Liver (tissue), 7 donors: ENCODE measurements at regions not wholly inside any gene's neighbourhood (a gene's known extent, or its start where the extent isn't known, plus 50 kb on each side); places are given as distances from the start of the nearest gene placed in this dataset.

Experiments
- DNase-seq: peaks from one replicate; pipeline ENCODE4 v3.0.0-alpha.2; 2017; ENCODE audit warnings: low spot score
- H3K27ac ChIP-seq, 2 donors: one replicate each; pipeline ENCODE4 v1.7.0; 2013; ENCODE audit warnings: inconsistent platforms in 2 of 2, low read length in 2 of 2, control low read depth in 1 of 2, low read depth in 1 of 2, mild to moderate bottlenecking in 1 of 2
- H3K27me3 ChIP-seq, 4 donors: one replicate each; pipeline versions ENCODE4 v1.6.1 to v1.7.0; 2013; ENCODE audit warnings: low read length in 3 of 4, inconsistent platforms in 1 of 4, mild to moderate bottlenecking in 1 of 4, moderate library complexity in 1 of 4; ENCODE audit not compliant: control insufficient read depth in 4 of 4, insufficient read depth in 4 of 4
- H3K36me3 ChIP-seq, 4 donors: one replicate each; pipeline versions ENCODE4 v1.6.1 to v1.7.0; 2013; ENCODE audit warnings: low read length in 3 of 4, mild to moderate bottlenecking in 3 of 4, low read depth in 1 of 4, moderate library complexity in 1 of 4; ENCODE audit not compliant: control insufficient read depth in 4 of 4, insufficient read depth in 3 of 4
- H3K4me1 ChIP-seq, 4 donors: one replicate each; pipeline versions ENCODE4 v1.6.1 to v1.7.0; 2013; ENCODE audit warnings: low read length in 3 of 4, mild to moderate bottlenecking in 3 of 4, moderate library complexity in 1 of 4; ENCODE audit not compliant: control insufficient read depth in 4 of 4, insufficient read depth in 4 of 4
- H3K4me3 ChIP-seq, 3 donors: one replicate each; pipeline versions ENCODE4 v1.6.1 to v1.7.0; 2013; ENCODE audit warnings: low read length in 3 of 3, control low read depth in 1 of 3, low read depth in 1 of 3, mild to moderate bottlenecking in 1 of 3
- H3K9ac ChIP-seq, 2 donors: one replicate each; pipeline ENCODE4 v1.7.0; 2013; ENCODE audit warnings: low read length in 2 of 2, mild to moderate bottlenecking in 2 of 2, moderate library complexity in 2 of 2, control low read depth in 1 of 2, low read depth in 1 of 2
- H3K9me3 ChIP-seq, 4 donors: one replicate each; pipeline versions ENCODE4 v1.6.1 to v1.7.0; 2013; ENCODE audit warnings: low read length in 3 of 4; ENCODE audit not compliant: control insufficient read depth in 4 of 4
- EGR1 ChIP-seq, 2 donors: IDR thresholded peaks; 2 replicates each; pipeline ENCODE4 v1.6.1; 2016 to 2018; ENCODE audit warnings: antibody characterized with exemption in 2 of 2, low read depth in 2 of 2
- GABPA ChIP-seq, 2 donors: IDR thresholded peaks in 1 of 2; conservative IDR thresholded peaks in 1 of 2; 2 replicates each; pipeline ENCODE4 v1.6.1; 2016; ENCODE audit warnings: antibody characterized with exemption in 2 of 2, mild to moderate bottlenecking in 1 of 2, moderate library complexity in 1 of 2
- HNF4A ChIP-seq, 2 donors: conservative IDR thresholded peaks; 2 replicates each; pipeline ENCODE4 v1.6.1; 2016; ENCODE audit warnings: antibody characterized with exemption in 2 of 2, mild to moderate bottlenecking in 2 of 2
- HNF4G ChIP-seq: IDR thresholded peaks from 2 replicates; pipeline ENCODE4 v1.6.1; 2016; ENCODE audit warnings: antibody characterized with exemption
- JUND ChIP-seq, 2 donors: IDR thresholded peaks; 2 replicates each; pipeline ENCODE4 v1.6.1; 2016; ENCODE audit warnings: antibody characterized with exemption in 2 of 2
- NR2F2 ChIP-seq: IDR thresholded peaks from 2 replicates; pipeline ENCODE4 v1.6.1; 2016; ENCODE audit warnings: antibody characterized with exemption
- RAD21 ChIP-seq, 2 donors: IDR thresholded peaks; 2 replicates each; pipeline ENCODE4 v1.6.1; 2016; ENCODE audit warnings: antibody characterized with exemption in 2 of 2, mild to moderate bottlenecking in 2 of 2
- YY1 ChIP-seq: IDR thresholded peaks from 2 replicates; pipeline ENCODE4 v1.6.1; 2016; ENCODE audit warnings: antibody characterized with exemption, mild to moderate bottlenecking
- WGBS: extraction: QIAGEN DNeasy Blood & Tissue Kit; methylation state at CpG from one replicate; pipeline ENCODE4 v1.1.7; 2013; 5-methylcytosine and 5-hydroxymethylcytosine counted together
- TF ChIP-seq, protein P1 (sequence below): IDR thresholded peaks from 2 replicates; pipeline ENCODE4 v1.6.1; 2016; ENCODE audit warnings: antibody characterized with exemption
- TF ChIP-seq, protein P2 (sequence below): IDR thresholded peaks from 2 replicates; pipeline ENCODE4 v1.6.1; 2016; ENCODE audit warnings: antibody characterized with exemption
- TF ChIP-seq, protein P3 (sequence below): IDR thresholded peaks from 2 replicates; pipeline ENCODE4 v1.6.1; 2016; ENCODE audit warnings: antibody characterized with exemption, mild to moderate bottlenecking
- donor health status: healthy.
- donor health status: healthy.
- donor health status: healthy.
- donor health status: healthy.

DNA sequence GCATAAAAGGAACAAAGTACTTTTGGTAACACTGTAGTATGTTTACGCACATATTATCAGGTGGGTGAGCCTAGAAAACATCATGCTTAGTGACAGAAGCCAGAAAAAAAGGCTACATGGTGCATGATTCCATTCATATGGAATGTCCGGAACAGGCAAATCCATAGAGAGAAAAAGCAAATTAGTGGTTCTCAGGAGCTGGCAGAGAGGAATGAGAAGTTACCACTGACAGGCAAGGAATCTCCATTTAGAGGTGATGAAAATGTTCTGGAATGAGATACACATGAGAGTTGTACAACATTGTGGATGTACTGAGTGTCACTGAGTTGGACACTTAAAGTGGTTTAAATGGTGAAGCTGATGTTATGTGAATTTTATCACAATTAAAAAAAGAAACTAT lies 976.9 kb downstream of the NLGN4Y start:
- no peak overlapping the region for H3K27ac ChIP-seq
- H3K9me3 ChIP-seq = no peaks in the 10 kb centered on the region
- H3K9ac ChIP-seq = no peak overlapping the region
- no peaks in the 10 kb centered on the region for H3K27me3 ChIP-seq
- no peak overlapping the region for H3K4me3 ChIP-seq
- 89% methylated on average over 2 of the region's 2 CpGs for WGBS
- H3K4me1 ChIP-seq = no peaks in the 10 kb centered on the region
- no peaks in the 10 kb centered on the region for H3K36me3 ChIP-seq
- TF ChIP-seq, protein P1, sequence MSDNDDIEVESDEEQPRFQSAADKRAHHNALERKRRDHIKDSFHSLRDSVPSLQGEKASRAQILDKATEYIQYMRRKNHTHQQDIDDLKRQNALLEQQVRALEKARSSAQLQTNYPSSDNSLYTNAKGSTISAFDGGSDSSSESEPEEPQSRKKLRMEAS = no peak
- TF ChIP-seq HNF4A (conservative IDR thresholded peaks at IDR 0.05) = no peak
- TF ChIP-seq NR2F2 = no peak
- TF ChIP-seq RAD21 (IDR thresholded peaks at IDR 0.05) = no peak
- no peak for TF ChIP-seq EGR1 (IDR thresholded peaks at IDR 0.05; ENCODE audit: low read depth in 2 of 2)
- no peak for DNase-seq

DNA sequence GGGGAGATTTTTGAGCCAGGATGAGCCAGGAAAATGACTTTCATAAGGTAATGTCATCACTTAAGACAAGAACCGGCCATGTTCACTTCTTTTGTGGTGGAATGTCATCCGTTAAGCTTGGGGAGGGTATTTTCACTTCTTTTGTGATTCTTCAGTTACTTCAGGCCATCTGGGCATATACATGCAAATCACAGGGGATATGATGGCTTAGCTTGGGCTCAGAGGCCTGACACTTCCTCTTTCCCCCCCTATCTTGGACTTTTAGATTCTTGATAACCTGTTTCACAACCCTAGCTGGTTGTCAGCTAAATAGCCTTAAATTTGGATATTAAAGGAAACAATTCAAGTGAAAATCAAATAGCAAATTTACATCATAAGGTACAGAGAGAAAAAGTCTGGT lies 986.0 kb downstream of the NLGN4Y start:
- no peaks in the 10 kb centered on the region for H3K9me3 ChIP-seq
- no peaks in the 10 kb centered on the region for H3K4me1 ChIP-seq
- no peak overlapping the region for H3K27ac ChIP-seq
- no peaks in the 10 kb centered on the region for H3K36me3 ChIP-seq
- no peaks in the 10 kb centered on the region for H3K27me3 ChIP-seq
- no peak overlapping the region for H3K9ac ChIP-seq
- WGBS = 67% methylated on average over 2 of the region's 2 CpGs
- no peak for DNase-seq
- no peak overlapping the region for H3K4me3 ChIP-seq
- TF ChIP-seq EGR1 (IDR thresholded peaks at IDR 0.05; ENCODE audit: low read depth in 2 of 2) = no peak
- no peak for TF ChIP-seq GABPA (IDR thresholded peaks at IDR 0.05 in 1 of 2, conservative IDR thresholded peaks at IDR 0.05 in 1 of 2)
- TF ChIP-seq RAD21 (IDR thresholded peaks at IDR 0.05) = no peak
- TF ChIP-seq, protein P1 = no peak
- TF ChIP-seq, protein P2, sequence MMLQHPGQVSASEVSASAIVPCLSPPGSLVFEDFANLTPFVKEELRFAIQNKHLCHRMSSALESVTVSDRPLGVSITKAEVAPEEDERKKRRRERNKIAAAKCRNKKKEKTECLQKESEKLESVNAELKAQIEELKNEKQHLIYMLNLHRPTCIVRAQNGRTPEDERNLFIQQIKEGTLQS = no peak
- TF ChIP-seq HNF4G = no peak
- TF ChIP-seq JUND (IDR thresholded peaks at IDR 0.05) = no peak
- TF ChIP-seq, protein P3, sequence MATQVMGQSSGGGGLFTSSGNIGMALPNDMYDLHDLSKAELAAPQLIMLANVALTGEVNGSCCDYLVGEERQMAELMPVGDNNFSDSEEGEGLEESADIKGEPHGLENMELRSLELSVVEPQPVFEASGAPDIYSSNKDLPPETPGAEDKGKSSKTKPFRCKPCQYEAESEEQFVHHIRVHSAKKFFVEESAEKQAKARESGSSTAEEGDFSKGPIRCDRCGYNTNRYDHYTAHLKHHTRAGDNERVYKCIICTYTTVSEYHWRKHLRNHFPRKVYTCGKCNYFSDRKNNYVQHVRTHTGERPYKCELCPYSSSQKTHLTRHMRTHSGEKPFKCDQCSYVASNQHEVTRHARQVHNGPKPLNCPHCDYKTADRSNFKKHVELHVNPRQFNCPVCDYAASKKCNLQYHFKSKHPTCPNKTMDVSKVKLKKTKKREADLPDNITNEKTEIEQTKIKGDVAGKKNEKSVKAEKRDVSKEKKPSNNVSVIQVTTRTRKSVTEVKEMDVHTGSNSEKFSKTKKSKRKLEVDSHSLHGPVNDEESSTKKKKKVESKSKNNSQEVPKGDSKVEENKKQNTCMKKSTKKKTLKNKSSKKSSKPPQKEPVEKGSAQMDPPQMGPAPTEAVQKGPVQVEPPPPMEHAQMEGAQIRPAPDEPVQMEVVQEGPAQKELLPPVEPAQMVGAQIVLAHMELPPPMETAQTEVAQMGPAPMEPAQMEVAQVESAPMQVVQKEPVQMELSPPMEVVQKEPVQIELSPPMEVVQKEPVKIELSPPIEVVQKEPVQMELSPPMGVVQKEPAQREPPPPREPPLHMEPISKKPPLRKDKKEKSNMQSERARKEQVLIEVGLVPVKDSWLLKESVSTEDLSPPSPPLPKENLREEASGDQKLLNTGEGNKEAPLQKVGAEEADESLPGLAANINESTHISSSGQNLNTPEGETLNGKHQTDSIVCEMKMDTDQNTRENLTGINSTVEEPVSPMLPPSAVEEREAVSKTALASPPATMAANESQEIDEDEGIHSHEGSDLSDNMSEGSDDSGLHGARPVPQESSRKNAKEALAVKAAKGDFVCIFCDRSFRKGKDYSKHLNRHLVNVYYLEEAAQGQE = no peak
- no peak for TF ChIP-seq NR2F2

DNA sequence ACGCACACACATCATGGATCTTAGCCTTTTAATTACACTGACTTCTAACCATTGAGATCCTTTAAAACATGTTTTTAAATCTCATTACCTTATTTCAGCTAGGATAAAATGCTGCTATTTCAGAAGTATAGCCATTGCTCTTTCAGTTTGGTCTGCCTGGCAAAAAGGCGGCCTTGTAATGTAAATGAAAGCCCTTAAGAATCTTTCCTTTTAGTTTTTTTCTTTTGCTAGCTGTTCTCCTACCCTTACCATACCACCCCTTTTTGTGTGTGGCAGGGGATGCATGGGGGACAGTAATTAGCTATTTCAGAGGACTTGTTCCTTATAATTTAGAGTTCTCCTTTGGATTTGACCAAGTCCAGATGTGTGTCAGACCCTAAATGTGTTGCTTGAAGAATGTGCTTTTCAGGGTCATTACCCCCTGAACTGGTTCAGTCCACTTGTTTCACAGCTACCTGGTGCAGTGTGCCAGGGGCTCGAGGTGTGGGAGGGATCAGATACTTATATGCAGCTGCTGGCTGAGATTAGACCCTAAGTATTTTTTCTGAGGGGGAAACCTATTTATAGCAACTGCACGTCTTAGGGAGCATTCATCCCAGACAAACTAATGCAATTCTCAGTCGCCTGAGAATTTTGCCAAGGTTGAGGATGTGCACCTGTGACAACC lies 986.8 kb downstream of the NLGN4Y start:
- no peaks in the 10 kb centered on the region for H3K4me1 ChIP-seq
- WGBS = 79% methylated on average over 5 of the region's 5 CpGs
- no peak overlapping the region for H3K4me3 ChIP-seq
- H3K27ac ChIP-seq = no peak overlapping the region
- H3K36me3 ChIP-seq = no peaks in the 10 kb centered on the region
- TF ChIP-seq YY1 = no peak
- TF ChIP-seq HNF4A (conservative IDR thresholded peaks at IDR 0.05) = no peak
- no peaks in the 10 kb centered on the region for H3K9me3 ChIP-seq
- no peak for DNase-seq
- H3K27me3 ChIP-seq = no peaks in the 10 kb centered on the region
- H3K9ac ChIP-seq = no peak overlapping the region
